HG02571 (cell line): ENCODE measurements at regions not wholly inside any gene's neighbourhood (a gene's known extent, or its start where the extent isn't known, plus 50 kb on each side); places are given as distances from the start of the nearest gene placed in this dataset.

Source experiments
- ATAC-seq: cut with Tn5 transposase; IDR thresholded peaks from one replicate; pipeline ENCODE4 v1.9.1; 2021; ENCODE audit warnings: mild to moderate bottlenecking, moderate library complexity; ENCODE audit not compliant: unreplicated experiment

DNA sequence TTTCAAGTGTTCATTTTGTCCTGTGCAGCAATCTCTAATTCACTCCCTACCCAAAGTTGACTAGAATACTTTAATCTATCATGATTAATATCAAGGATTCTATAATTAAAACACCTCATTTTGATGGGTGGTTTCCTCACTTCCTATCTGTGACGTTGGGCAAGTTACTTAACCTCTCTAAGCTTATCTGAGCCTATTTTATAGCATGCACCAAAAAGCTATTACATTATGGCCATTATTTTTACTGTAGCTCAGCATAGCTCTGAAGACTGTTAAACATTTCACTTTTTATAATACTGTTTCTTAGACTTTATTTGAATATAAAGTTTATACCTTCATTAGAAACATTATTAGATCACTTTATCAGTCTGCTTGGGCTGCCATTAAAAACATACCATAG lies 579.6 kb upstream of the NXPH2 start:
- no peak for ATAC-seq

DNA sequence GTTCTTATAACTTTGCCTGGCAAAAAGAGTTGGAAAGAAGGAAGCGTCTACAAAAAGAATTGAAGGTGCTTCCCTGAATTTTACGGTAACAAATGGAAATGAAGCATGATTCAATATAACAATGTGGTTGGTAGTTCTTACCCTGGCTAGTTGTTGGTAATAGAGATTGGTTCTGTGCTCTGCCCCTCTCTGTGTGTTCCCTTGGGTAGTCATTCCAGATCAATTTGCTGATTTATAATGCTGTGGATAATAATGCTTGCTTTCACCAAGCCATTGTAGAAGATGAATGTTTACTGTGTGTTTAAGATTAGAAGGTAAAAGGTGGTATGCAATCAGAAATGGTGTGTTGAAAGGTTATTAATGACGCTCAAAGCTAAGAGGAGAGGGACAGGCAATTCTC lies 577.8 kb upstream of the NXPH2 start:
- ATAC-seq = no peak

DNA sequence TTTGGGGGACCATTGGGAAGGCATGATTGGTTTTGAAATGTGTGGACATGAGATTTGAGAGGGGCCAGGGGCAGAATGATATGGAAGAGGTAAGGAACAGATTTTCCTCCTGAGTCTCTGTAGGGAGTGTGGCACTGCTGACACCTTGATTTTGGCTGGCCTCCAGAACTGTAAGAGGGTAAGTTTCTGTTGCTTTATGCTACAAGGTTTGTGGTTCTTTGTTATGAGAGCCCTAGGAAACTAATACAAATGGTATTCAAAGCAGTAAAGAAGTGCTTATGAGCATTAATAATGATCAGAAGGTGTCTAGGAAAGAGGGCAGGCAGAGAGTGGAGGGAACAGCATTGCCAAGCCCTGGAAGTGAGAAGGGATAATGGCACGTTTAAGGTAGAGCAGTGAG lies 574.3 kb upstream of the NXPH2 start:
- no peak for ATAC-seq

DNA sequence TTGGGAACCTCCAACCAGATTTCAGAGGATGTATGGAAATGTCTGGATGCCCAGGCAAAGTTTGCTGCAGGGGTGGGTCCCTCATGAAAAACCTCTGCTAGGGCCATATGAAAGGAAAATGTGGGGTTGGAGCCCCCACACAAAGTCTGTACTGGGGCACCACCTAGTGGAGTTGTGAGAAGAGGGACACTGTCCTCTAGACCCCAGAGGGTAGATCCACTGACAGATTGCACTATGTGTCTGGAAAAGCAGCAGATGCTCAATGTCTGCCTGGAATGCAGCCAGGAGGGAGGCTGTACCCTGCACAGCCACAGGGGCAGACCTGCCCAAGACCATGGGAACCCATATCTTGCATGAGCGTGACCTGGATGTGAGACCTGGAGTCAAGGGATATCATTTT lies 573.7 kb upstream of the NXPH2 start:
- ATAC-seq = no peak

DNA sequence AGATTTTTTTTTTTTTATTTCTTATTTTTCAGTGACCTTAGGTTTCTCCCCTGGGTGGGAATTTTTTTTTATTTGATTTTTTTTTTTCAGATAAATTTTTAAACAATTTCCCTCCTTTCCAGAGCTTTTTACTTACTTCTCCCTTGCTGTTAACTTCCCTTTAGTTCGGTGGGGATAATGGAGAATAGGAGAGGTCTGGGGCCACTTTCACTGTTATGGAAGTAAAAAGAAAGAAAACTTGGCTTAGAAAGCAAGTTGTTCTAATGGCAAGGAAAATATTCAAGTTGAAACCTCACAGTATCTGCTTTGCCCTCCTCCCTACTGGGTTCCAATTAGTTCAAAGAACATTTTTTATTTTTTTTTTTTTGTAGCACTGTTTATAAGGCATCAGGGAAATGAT lies 537.1 kb upstream of the NXPH2 start:
- no peak for ATAC-seq

DNA sequence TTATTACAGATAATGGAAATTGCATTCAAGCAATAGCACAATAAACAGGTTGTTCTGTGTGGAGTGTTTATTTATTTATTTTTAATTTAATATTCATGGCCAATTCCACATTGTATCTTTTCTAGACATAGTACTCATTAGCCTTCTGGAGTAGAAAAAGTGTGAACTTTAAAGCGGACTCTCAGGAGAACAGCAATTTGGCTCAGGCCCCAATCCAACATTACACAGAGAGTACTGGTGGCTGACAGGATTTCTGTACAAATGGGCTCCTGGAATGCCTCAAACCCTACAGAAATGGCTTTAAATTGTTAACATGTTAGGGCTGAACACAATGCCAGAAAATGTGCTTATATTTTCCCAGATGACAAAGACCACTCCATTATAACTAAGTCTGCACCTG lies 533.9 kb upstream of the NXPH2 start:
- no peak for ATAC-seq

DNA sequence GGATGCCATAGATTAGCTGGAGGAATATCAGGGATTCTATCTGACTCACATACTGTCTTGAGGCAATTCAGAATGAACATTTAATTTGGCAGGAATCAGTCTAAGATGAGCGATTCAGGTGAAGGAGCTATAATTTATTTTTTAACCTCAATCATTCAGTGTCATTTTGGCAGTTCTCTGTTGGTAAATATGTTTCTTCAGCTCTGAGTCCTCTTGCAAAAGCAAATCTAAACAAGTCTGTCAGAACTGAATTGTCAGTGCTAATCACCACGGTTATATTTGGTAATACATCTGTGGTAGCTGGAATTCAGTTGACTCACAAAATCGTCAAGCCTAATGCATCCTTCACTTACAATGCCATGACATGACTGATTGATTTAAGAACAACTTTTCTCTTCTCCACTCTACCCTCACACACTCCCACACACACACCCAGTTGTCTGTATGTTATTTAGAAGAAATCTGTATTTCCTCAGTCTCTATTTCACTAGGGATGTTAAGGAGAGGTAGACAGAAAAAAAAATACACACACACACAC lies 516.6 kb upstream of the NXPH2 start:
- no peak for ATAC-seq

DNA sequence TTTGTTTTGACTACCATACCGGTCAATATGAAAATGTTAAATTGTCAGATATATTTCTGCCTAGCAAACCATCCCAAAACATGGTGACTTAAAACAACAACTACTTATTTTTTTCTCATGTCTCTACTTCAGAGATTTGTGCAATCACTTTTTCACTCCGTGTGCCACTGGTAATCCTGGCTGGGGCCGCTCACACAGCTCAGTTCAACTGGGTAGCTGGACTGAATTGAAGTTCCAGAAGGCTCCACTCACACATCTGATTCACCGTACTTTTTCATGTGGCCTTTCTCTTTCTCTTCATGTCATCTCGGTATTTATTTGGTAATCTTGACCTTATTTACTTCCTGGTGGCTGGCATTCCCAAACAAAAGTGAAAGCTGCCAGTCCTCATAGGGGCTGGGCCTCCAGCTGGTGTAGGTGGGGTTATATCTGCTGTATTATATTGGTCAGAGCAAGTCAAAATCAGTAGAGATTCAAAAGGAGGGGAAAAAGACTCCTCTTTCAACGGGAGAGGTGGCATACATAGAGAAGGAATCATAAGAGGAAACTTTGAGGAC lies 513.9 kb upstream of the NXPH2 start:
- no peak for ATAC-seq

DNA sequence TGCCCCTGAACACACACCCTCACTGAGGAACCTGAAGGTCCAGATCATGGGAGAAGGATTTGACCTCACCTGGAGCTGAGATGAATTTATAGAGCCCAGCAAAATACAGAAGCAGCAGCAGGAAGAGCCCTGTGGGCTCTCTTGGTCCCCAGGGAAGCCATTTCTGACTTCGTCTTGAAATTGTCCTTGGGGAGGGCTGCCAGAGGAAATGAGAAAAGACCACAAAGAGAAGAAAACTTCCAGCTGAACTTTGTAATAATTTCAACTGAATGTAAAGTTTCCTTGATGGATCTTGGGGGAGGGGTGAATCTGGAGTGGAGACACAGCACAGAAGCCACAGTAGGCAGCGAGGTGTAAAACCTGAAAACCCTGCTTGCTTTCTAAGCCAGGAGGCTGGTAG lies 500.9 kb upstream of the NXPH2 start:
- ATAC-seq = no peak

DNA sequence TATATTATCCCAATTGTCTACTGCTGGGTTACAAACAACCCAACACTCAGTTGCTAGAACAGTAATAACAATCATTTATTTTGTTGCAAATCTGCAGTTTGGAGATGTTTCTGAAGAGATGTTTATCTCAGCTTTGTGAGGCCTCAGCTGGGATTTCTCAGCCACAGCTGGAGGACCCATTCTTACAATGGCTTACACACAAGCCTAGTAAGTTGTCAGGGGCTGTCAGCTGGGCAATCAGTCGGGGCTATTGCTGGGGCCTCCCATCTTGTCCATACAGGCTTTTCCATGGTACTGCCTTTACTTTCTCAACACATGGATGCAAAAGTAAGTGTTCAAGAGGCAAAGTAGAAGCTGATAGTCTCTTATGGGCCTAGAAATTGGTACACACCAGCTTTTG lies 491.7 kb upstream of the NXPH2 start:
- no peak for ATAC-seq

DNA sequence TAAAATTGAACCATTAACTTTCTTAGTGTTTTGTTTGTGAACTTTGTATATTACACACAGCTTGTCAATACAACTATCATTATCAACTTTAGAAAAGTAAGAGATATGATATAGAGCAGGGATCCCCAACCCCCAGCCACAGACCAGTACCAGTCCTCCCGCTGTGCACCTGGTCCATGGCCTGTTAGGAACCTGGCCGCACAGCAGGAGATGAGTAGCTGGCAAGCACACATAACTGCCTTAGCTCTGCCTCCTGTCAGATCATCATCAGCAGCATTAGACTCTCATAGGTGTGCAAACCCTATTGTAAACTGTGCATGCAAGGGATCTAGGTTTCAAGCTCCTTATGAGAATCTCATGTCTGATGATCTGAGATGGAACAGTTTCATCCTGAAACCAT lies 491.0 kb upstream of the NXPH2 start:
- no peak for ATAC-seq

DNA sequence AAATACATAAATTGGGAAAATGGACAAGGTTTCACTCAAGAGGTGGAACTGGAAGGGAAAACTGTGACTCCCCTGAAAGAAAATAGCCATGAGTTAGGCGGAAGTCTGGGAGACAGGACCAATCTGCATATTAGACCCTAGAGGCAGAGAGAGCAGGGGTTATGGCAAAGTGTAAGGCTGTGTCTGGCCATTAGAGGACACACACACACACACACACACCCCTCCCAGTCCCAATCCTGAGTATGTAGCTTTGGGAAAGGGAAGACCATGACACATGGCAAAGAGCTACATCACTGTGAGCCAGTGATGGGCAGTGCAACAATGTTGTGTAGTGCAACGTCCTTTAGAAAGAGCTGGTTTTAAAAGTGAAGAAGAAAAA lies 479.9 kb upstream of the NXPH2 start:
- ATAC-seq = no peak

DNA sequence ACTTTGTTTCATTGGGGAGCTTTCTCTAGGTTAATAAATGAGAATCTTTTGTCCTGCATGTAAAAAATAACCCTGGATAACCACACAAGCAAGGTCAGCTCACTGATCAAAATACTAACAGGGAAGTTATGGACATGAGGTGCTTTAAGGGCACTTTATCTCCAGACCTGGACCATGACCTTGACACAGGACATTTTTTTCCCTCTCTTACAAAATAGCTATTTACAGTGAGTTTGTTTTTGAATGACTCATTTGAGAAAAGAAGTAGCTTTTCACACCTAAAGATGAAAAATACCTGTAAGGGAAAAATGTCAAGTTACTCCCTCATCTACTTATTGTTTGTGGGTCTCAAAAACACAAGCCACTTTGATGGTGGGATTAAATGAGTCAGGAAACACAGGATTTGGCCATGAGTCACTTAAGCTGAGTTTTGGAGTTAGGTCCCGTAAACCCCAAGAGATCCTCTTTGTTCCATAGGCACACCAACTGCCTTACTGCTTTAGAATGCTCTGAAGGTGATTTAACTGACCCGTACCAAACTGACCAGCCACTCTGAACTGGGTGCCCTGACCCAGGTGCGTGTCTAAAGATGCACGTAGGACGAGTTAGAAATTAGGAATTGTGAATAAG lies 479.3 kb upstream of the NXPH2 start:
- no peak for ATAC-seq

DNA sequence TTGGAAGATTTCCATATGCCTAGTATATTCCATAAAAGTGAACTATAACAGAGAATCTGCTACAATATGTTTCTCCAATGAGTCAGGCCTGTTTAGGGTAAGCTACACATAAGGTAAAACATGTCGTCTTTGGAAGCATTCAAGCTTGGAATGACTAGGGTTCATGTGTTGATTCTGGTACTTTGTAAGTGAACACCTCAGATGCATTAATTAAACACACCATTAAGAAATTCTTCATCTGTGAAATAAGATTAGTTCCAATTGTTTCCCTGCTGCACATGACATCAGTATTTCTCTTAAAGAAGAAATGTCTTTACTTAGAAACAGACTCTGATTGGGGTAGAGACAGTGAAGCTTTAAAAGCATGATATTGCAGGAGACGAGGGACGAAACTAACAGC lies 461.1 kb upstream of the NXPH2 start:
- ATAC-seq = no peak

DNA sequence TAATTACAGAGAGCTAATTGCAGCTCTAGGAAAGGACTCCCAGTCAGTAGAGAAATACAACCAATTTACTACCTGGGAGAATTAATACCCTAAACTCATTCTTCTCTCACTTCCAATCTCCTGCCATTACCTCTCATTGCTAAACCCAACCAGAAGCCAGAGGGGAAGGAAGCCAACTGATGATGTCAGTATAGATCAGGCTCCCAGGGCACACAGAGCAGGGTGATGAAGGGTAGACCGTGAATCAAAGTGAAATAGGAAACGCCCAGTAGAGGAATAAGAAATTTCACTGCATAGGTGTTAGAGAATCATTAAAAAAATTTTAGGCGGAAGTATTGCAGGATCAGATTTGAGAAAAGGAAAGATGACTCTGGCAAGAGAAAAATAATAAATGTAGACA lies 456.8 kb upstream of the NXPH2 start:
- ATAC-seq = no peak

DNA sequence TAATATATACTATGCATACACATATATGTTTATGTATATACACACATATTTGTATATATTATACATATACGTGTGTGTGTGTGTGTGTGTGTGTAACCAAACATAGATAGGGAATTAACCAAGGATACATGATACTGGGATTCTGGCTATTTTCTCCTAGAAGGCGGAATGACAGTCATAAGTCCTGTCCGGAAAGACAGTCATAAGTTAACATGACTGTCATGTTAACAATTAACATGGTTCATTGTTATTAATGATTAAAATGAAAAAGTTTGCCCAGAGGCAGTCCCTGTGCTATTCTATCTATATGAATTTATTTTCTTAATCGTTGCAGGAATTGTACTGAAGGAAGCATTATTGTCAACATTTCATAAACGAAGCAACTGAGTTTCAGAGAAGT lies 450.7 kb upstream of the NXPH2 start:
- no peak for ATAC-seq

DNA sequence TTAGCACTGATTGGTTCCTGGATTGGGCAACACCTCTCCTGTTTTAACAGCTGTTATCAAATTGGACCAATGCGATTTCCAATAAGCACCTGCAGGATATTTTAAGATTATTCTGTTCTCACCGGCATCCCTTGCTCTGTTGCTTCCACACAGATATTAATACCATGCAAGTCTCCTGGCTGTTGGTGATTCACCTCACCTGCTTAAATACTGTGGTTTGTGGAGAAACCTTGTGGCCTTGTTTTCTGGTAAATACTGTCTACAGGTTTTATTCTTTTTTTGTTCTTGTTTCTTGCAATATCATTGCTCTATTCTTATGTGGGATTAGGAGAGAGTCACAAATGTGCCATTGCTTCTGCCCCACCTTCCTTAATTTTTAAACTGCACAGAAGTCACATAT lies 448.1 kb upstream of the NXPH2 start:
- ATAC-seq = no peak

DNA sequence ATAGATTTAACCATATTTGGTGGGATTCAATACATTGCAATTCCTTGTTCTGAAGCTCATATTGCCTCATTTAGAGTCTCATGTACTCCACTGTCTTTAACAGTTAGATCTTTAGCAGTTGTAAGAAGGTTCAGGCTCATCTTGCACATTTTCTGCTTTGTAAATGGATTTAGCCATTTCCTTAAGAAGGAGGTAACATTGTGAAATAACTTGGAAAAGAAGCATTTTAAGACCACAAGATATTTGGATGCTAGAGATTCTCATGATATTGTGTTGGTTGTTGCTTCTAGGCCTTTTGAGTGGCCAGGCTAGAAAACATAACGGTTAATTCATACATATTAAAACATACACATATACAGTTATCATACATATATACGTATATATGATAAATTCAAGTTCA lies 445.8 kb upstream of the NXPH2 start:
- ATAC-seq = no peak

DNA sequence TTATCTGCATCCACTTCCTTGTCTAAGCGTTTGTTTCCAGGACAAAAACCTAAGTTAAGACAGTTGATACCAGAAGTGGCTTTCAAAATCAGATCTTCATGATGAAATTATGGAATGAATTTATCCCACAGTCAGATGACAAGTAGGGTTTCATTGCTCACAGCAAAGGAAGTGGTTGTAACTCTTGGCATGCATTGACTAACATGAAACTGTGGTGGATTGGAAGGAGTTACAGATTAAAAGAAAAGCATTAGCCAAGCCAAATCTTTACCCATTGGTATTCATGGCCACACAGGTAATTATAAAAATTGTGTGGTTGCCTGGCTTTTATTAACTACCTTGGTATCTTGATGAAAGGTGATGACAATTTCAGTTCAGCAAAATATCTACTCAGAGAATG lies 438.0 kb upstream of the NXPH2 start:
- ATAC-seq = no peak

DNA sequence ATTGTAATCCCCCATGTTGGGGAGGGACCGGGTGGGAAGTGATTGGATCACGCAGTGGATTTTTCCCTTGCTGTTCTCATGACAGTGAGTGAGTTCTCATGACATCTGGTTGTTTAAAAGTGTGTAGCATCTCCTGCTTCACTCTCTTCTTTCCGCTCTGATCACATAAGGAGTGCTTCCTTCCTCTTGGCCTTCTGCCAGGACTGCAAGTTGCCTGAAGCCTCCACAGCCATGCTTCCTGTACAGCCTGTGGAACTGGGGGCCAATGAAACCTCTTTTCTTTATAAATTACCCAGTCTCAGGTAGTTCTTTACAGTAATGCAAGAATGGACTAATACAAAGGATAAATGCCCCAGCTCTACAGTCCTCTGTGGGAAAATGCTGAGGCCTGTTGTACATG lies 437.5 kb upstream of the NXPH2 start:
- no peak for ATAC-seq

DNA sequence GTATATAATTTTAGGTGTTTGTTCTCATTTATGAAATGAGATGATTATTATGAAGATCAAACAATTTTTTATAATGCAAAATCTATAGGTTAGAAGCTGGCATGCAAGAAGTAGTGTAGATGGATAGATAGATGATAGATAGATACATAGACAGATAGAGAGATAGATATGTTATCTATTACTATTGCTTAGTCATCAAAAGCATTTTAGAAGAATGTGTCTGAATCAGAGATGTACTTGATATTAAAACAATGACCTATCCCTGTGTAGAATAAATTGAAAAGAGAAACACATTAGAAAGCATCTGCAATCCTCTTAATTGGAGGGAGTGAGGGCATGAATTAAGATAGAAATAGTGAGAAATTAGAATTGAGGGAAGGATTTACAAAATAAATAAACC lies 436.2 kb upstream of the NXPH2 start:
- ATAC-seq = no peak

DNA sequence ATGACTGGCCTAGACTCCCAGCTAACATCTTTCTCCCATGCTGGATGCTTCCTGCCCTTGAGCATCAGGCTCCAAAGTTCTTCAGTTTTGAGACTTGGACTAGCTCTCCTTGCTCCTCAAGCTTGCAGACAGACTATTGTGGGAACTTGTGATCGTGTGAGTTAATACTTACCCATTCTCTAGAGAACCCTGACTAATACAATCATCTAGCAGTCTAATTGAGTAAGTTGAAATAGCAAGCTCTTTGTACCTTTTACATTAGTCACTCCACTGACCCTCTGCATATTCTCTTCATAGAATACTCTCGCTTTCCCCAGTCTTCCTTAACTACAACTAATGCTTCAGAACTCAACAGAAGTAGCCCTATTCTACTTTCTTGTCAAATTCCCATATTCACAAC lies 434.6 kb upstream of the NXPH2 start:
- ATAC-seq = no peak

DNA sequence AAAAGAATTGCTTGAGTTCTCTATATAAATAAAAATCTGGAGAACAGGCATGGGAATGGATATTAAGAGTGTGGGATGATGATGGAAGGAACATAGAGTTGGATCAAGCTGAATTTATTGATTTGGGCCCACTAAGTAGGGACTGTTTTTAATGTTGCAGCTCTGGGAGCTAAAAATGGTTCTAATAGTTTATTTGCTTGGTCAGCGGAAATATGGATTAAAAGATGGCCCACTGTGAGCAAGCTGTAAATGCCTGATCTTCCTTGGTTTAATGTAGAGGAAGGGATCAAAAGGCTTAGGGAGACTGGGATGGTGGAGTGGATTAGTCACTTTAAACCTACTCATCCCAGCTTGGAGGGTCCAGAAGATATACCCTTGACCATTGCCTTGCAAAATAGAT lies 429.4 kb upstream of the NXPH2 start:
- ATAC-seq = no peak
